DND-41 (cell line): ENCODE measurements at regions not wholly inside any gene's neighbourhood (a gene's known extent, or its start where the extent isn't known, plus 50 kb on each side); places are given as distances from the start of the nearest gene placed in this dataset.

Experiments used
- ATAC-seq: fragments of 200-7000 bp; cut with Tn5 transposase; 3 replicates; pipeline ENCODE4 v1.9.1; 2021; ENCODE audit warnings: low read depth; ENCODE audit not compliant: insufficient read depth
- DNase-seq: peaks from one replicate; pipeline ENCODE4 v3.0.0-alpha.2; 2020
- H2AFZ ChIP-seq: 2 replicates; pipeline ENCODE4 v1.6.0; 2012; ENCODE audit warnings: low read depth, low read length
- H3K27ac ChIP-seq: 2 replicates; pipeline ENCODE4 v1.5.1; 2012; ENCODE audit warnings: low read length, inconsistent platforms
- H3K27me3 ChIP-seq: fragments of 200-600 bp; sonication (generic); 2 replicates; pipeline ENCODE4 v1.6.0; 2012; ENCODE audit warnings: low read length, mild to moderate bottlenecking, inconsistent platforms; ENCODE audit not compliant: insufficient read depth, poor library complexity
- H3K36me3 ChIP-seq: 2 replicates; pipeline ENCODE4 v1.5.1; 2012; ENCODE audit warnings: low read length, inconsistent platforms; ENCODE audit not compliant: insufficient read depth
- H3K4me1 ChIP-seq: 2 replicates; pipeline ENCODE4 v1.5.1; 2012; ENCODE audit warnings: mild to moderate bottlenecking, low read length; ENCODE audit not compliant: insufficient read depth
- H3K4me2 ChIP-seq: 2 replicates; pipeline ENCODE4 v1.6.0; 2012; ENCODE audit warnings: mild to moderate bottlenecking, moderate library complexity, low read length, inconsistent platforms; ENCODE audit not compliant: insufficient read depth
- H3K4me3 ChIP-seq, 2 experiments: fragments of 200-600 bp in 1 of 2; shearing (Covaris generic) in 1 of 2; 2 replicates each; pipeline ENCODE4 v1.5.1; 2012 to 2016; ENCODE audit warnings: inconsistent platforms in 2 of 2, low read length in 2 of 2, mild to moderate bottlenecking in 2 of 2, low read depth in 1 of 2, moderate library complexity in 1 of 2
- H3K79me2 ChIP-seq: 2 replicates; pipeline ENCODE4 v1.6.0; 2012; ENCODE audit warnings: low read length, inconsistent platforms; ENCODE audit not compliant: insufficient read depth
- H3K9ac ChIP-seq: 2 replicates; pipeline ENCODE4 v1.6.0; 2012; ENCODE audit warnings: low read depth, mild to moderate bottlenecking, inconsistent platforms, low read length, moderate library complexity
- H3K9me3 ChIP-seq: 2 replicates; pipeline ENCODE4 v1.5.1; 2012; ENCODE audit warnings: low read length, moderate library complexity, mild to moderate bottlenecking, inconsistent platforms; ENCODE audit not compliant: insufficient read depth, severe bottlenecking
- H4K20me1 ChIP-seq: 2 replicates; pipeline ENCODE4 v1.6.0; 2012; ENCODE audit warnings: low read length; ENCODE audit not compliant: insufficient read depth
- EZH2 ChIP-seq: IDR thresholded peaks from 3 replicates; pipeline ENCODE4 v1.6.1; 2012; ENCODE audit warnings: borderline replicate concordance, low read depth, mild to moderate bottlenecking, moderate library complexity, low read length, inconsistent platforms; ENCODE audit not compliant: severe bottlenecking
- TF ChIP-seq, protein P1 (sequence below): IDR thresholded peaks from 2 replicates; pipeline ENCODE4 v1.5.1; 2012; ENCODE audit warnings: borderline replicate concordance, low read length, moderate library complexity, mild to moderate bottlenecking; ENCODE audit not compliant: poor library complexity, severe bottlenecking; ENCODE audit errors: extremely low read depth

DNA sequence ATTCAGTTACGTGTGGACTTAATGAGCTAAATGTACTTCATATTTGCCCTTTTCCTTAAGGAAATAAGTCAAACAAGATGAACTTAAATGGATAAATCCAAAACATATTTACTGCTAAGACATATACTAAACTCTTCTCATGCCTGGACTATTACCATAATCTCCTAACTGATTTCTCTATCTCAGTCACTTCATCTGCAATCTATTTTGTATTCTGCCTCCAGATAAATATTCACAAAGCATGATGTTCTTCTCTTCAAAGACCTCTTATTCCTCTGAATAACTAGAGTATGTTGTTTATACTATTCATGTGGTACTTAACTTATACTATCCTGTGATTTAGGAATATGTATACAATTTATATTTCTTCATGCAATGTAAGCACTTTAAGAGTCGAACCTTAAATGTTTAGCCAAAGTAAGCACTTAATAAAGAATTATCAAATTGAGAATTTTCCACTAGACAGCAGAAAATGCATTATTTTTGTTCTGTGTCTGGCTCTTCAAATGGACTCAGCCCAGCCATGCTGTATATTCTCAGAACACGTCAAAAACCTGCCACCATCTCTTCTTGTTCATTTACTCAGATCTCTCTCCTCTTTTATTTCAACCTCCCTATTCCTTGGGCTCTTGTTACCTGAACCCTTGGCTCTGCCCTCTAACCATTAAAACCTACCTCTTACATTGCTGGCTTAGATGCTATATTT lies 79.9 kb upstream of the ARHGAP28 start:
- Histone ChIP-seq H3K9ac (no peak overlapping the region), H3K4me3 (no peak overlapping the region), H3K27me3 (no peaks in the 10 kb centered on the region), H3K79me2 (no peaks in the 10 kb centered on the region), H3K9me3 (no peaks in the 10 kb centered on the region), H4K20me1 (no peaks in the 10 kb centered on the region), H3K4me1 (no peaks in the 10 kb centered on the region), H2AFZ (no peak overlapping the region), H3K27ac (no peak overlapping the region), H3K4me2 (no peak overlapping the region), H3K36me3 (no peaks in the 10 kb centered on the region)
- DNase-seq (no peak), ATAC-seq (no peak)
- TF ChIP-seq, protein P1, sequence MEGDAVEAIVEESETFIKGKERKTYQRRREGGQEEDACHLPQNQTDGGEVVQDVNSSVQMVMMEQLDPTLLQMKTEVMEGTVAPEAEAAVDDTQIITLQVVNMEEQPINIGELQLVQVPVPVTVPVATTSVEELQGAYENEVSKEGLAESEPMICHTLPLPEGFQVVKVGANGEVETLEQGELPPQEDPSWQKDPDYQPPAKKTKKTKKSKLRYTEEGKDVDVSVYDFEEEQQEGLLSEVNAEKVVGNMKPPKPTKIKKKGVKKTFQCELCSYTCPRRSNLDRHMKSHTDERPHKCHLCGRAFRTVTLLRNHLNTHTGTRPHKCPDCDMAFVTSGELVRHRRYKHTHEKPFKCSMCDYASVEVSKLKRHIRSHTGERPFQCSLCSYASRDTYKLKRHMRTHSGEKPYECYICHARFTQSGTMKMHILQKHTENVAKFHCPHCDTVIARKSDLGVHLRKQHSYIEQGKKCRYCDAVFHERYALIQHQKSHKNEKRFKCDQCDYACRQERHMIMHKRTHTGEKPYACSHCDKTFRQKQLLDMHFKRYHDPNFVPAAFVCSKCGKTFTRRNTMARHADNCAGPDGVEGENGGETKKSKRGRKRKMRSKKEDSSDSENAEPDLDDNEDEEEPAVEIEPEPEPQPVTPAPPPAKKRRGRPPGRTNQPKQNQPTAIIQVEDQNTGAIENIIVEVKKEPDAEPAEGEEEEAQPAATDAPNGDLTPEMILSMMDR, result no peak
- no peak for TF ChIP-seq EZH2

DNA sequence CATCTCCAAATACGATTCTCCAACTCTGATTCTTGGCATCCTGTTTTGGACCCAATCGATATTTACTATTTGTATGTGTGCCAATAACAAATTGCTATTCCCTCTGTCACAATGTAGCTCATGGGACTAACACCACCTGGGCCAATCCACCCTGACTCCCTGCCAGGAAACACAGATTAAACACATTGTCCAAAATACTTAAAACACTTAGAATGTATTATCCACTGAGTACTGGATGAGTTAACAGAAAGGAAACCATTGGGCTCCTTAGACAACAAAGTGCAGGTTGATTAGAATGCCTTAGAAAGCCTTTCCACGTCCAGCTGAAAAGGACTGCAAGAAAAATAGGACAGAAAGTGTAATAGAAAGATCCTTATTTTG lies 79.4 kb upstream of the ARHGAP28 start:
- Histone ChIP-seq H3K4me1 (no peaks in the 10 kb centered on the region), H3K27ac (no peak overlapping the region)
- no peak for ATAC-seq

DNA sequence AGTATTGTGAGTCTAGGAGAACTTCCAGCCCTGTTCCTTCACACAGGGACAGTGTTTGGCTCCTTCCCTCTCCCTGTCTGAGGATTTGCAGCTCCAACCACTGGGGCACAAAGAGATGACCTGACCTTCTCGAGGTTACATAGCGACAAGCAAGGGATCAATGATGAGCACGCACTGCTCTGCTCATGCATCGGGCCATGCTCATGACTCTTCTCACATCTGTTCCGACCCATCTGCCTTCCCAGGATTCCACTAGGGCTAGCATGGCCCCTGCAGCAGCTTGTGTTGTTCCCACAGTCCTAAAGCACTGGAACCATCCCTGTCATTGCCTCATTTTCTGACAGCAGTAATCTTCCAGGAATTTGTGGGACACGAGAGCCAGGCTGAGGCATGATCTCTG lies 78.8 kb upstream of the ARHGAP28 start:
- H3K4me3 ChIP-seq, result no peak overlapping the region
- no peak overlapping the region for H3K27ac ChIP-seq
- no peak overlapping the region for H2AFZ ChIP-seq
- H3K4me1 ChIP-seq, result no peaks in the 10 kb centered on the region
- no peaks in the 10 kb centered on the region for H3K9me3 ChIP-seq
- DNase-seq, result no peak
- H3K36me3 ChIP-seq, result no peaks in the 10 kb centered on the region
- ATAC-seq, result no peak
- no peaks in the 10 kb centered on the region for H4K20me1 ChIP-seq
- H3K9ac ChIP-seq, result no peak overlapping the region
- H3K27me3 ChIP-seq, result no peaks in the 10 kb centered on the region
- TF ChIP-seq, protein P1, result no peak
- no peak for TF ChIP-seq EZH2
- no peak overlapping the region for H3K4me2 ChIP-seq
- no peaks in the 10 kb centered on the region for H3K79me2 ChIP-seq

More for the DNA sequence above, 79.4 kb upstream of the ARHGAP28 start:
- H3K9me3 ChIP-seq, result no peaks in the 10 kb centered on the region
- TF ChIP-seq, protein P1, result no peak
- DNase-seq, result no peak
- no peak overlapping the region for H3K4me2 ChIP-seq
- H3K36me3 ChIP-seq, result no peaks in the 10 kb centered on the region
- no peak overlapping the region for H2AFZ ChIP-seq
- no peak overlapping the region for H3K4me3 ChIP-seq
- H4K20me1 ChIP-seq, result no peaks in the 10 kb centered on the region
- no peaks in the 10 kb centered on the region for H3K79me2 ChIP-seq
- no peak overlapping the region for H3K9ac ChIP-seq
- H3K27me3 ChIP-seq, result no peaks in the 10 kb centered on the region

DNA sequence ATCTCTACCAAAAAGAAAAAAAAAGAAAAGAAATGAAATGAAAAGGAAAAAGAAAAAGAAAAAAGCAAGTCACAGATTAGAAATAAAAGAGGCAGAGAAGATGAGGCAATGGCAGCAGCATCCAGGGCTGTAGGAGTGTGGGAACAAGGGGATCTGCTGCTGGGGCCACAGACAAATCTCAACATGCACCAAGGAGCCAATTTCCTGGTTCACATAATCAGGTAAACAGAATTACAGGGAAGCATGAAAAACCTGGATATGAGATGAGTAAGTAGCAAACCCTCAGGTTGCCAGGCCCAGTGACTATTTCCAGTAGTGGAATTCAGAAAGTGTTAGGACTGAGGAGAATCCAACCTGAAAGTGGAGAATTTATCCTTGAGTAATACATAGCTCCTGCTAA lies 77.4 kb upstream of the ARHGAP28 start:
- no peaks in the 10 kb centered on the region for H3K79me2 ChIP-seq

More for the DNA sequence above, 77.4 kb upstream of the ARHGAP28 start:
- Histone ChIP-seq H2AFZ (no peak overlapping the region), H4K20me1 (no peaks in the 10 kb centered on the region), H3K27ac (no peak overlapping the region), H3K4me2 (no peak overlapping the region), H3K9me3 (no peaks in the 10 kb centered on the region), H3K4me3 (no peak overlapping the region), H3K36me3 (no peaks in the 10 kb centered on the region), H3K9ac (no peak overlapping the region), H3K27me3 (no peaks in the 10 kb centered on the region), H3K4me1 (no peaks in the 10 kb centered on the region)
- no peak for TF ChIP-seq EZH2
- TF ChIP-seq, protein P1, result no peak
- no peak for ATAC-seq
- no peak for DNase-seq
